Mesothelial cell of epicardium (in vitro differentiated cells): ENCODE measurements at regions not wholly inside any gene's neighbourhood (a gene's known extent, or its start where the extent isn't known, plus 50 kb on each side); places are given as distances from the start of the nearest gene placed in this dataset.

Experiments
- DNase-seq, 2 experiments: peaks; one replicate each; pipeline ENCODE4 v3.0.0; 2021; ENCODE audit warnings: low spot score in 2 of 2; ENCODE audit not compliant: unreplicated experiment in 2 of 2
- H3K27ac Mint-ChIP-seq: 2 replicates; pipeline ENCODE4 v1.8.0; 2021; ENCODE audit warnings: mixed read lengths
- H3K27me3 Mint-ChIP-seq: 2 replicates; pipeline ENCODE4 v1.8.0; 2021; ENCODE audit warnings: low read depth, mixed read lengths
- H3K36me3 Mint-ChIP-seq: 2 replicates; pipeline ENCODE4 v1.8.0; 2021; ENCODE audit warnings: mixed read lengths
- H3K4me1 Mint-ChIP-seq: 2 replicates; pipeline ENCODE4 v1.8.0; 2021; ENCODE audit warnings: mixed read lengths
- H3K4me3 Mint-ChIP-seq: 2 replicates; pipeline ENCODE4 v1.8.0; 2021; ENCODE audit warnings: mild to moderate bottlenecking, moderate library complexity, mixed read lengths
- H3K9me3 Mint-ChIP-seq: 2 replicates; pipeline ENCODE4 v1.8.0; 2021; ENCODE audit warnings: mixed read lengths
- TF ChIP-seq, protein P1 (sequence below): fragments of 200-600 bp; sonication (generic); IDR thresholded peaks from one replicate; pipeline ENCODE4 v1.5.0; 2021; ENCODE audit warnings: antibody characterized with exemption; ENCODE audit not compliant: unreplicated experiment

GRCh38 chr5:57396701-57397100 is 85.9 kb downstream of the ACTBL2 start:
- H3K9me3 Mint-ChIP-seq = peaks cover 30% of the 10 kb centered on the region
- TF ChIP-seq, protein P1, sequence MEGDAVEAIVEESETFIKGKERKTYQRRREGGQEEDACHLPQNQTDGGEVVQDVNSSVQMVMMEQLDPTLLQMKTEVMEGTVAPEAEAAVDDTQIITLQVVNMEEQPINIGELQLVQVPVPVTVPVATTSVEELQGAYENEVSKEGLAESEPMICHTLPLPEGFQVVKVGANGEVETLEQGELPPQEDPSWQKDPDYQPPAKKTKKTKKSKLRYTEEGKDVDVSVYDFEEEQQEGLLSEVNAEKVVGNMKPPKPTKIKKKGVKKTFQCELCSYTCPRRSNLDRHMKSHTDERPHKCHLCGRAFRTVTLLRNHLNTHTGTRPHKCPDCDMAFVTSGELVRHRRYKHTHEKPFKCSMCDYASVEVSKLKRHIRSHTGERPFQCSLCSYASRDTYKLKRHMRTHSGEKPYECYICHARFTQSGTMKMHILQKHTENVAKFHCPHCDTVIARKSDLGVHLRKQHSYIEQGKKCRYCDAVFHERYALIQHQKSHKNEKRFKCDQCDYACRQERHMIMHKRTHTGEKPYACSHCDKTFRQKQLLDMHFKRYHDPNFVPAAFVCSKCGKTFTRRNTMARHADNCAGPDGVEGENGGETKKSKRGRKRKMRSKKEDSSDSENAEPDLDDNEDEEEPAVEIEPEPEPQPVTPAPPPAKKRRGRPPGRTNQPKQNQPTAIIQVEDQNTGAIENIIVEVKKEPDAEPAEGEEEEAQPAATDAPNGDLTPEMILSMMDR = no peak
- H3K4me1 Mint-ChIP-seq = no peaks in the 10 kb centered on the region
- DNase-seq = no peak
- no peak overlapping the region for H3K27ac Mint-ChIP-seq
- H3K36me3 Mint-ChIP-seq = no peaks in the 10 kb centered on the region
- H3K27me3 Mint-ChIP-seq = no peaks in the 10 kb centered on the region
- H3K4me3 Mint-ChIP-seq = no peak overlapping the region

DNA sequence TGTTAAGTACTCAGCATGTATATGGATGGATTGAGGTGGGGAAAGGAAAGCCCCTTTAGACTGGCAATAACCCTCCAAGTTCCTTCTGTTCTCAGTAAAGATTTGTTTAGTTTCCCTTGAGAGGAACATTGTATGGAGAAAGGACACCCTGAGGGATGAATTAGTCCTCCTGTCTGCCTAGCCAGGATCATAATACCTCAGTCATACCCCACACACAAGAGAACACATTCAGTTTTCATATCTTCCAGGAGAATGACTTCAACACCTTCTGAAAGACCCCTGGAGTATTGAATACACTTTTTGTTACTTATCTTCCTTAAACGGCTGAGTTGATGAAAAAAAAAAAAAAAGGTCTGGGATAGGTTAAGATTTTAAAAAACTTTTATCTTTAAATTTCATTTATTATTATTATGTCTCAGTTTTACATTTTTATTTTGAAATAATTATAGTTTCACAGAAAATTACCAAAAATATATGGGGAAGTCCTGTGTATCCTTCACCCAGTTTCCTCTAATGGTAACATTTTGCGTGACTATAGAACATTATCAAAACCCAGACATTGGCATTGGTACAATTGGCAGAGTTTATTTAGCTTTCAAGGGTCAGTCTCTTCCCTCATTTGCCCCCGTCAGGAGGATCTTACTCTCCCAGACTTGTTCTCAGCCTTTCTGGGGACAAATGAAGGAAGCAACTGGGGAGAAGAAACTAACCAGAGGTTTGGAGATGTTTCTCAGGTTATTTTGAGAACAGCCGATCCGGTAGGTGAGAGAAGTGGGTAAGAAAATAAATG is 88.0 kb downstream of the ACTBL2 start:
- TF ChIP-seq, protein P1 = no peak
- Mint-ChIP-seq H3K36me3 (no peaks in the 10 kb centered on the region), H3K27ac (no peak overlapping the region)

DNA sequence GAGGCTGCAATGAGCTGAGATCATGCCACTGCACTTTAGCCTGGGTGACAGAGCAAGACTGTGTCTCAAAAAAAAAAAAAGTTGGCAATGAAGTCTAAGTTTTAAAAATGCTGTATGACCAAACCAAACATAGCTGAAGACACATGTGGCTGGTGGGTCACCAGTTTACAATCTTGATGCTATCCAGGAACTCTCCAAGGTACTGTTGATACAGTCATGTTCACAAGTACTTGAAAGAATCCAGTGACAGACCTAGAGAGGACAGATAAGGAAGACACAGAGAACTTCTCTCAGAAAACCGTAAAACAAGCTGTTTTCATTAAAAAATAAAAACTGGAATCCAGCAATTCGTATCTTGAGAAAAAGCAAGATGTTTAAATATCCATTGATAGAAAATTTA is 95.7 kb downstream of the ACTBL2 start:
- Mint-ChIP-seq H3K4me3 (no peak overlapping the region), H3K27ac (no peak overlapping the region), H3K27me3 (no peaks in the 10 kb centered on the region), H3K36me3 (no peaks in the 10 kb centered on the region), H3K9me3 (peaks cover 22% of the 10 kb centered on the region), H3K4me1 (peaks cover 9% of the 10 kb centered on the region)
- TF ChIP-seq, protein P1 = no peak
- no peak for DNase-seq

More for the DNA sequence above, 88.0 kb downstream of the ACTBL2 start:
- no peaks in the 10 kb centered on the region for H3K27me3 Mint-ChIP-seq
- no peak for DNase-seq
- no peaks in the 10 kb centered on the region for H3K4me1 Mint-ChIP-seq
- no peak overlapping the region for H3K4me3 Mint-ChIP-seq
- peaks cover 35% of the 10 kb centered on the region for H3K9me3 Mint-ChIP-seq

DNA sequence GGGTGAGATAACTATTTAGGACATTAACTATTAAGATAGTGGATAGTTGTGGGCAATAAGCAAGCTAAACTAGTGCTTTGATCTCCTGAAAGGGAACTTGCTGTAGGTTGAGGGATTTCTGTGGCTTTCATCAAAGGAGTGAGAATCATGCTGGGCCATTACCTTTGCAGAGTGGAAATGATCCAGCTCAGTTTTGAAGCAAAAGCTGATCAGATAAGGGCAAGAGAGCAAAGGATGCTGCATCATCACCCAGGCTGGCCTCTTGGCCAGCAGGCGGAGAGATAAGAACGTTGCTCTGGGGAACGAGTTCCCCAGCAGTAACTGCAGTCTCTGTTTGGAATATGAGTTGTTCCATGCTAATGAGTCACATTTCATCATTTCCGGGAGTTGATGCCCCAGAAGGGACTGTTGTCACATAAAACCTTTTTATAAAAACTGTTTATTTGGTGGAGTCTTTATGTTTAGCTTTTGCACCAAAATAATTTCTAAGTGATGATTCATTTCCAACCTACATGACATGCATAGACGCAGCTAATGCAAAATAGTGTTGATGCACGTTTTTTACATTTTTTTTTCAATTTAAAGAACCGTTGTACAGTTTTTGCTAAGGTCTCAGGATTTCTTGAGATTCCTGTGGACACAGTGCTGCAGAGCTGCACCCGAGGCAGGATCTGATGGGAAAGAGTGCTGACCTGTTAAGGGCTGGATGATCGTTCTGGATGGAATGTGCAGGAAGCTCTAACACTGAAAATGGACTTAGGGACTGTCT is 99.3 kb downstream of the ACTBL2 start:
- TF ChIP-seq, protein P1 = no peak

DNA sequence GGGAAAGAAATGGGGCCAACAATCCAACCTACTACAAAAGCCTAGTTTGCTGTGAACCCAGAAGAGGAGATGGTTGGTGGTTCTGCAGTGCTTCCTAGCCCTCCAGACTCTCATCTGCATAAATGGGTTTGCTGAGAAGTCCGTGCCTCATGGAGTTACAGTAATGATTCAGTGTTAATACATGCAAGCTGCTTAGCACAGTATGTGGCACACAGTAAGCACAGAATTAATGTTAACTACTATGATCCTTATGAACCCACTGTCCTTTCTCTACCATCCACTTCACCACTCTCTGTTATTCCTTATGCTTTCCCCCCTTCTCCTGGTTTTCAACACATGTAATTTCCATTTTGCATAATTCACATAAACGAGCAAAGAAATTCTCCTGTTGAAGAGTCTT is 100.0 kb downstream of the ACTBL2 start:
- Mint-ChIP-seq H3K9me3 (peaks cover 4% of the 10 kb centered on the region), H3K27ac (no peak overlapping the region), H3K4me1 (peaks cover 9% of the 10 kb centered on the region)

More for the DNA sequence above, 99.3 kb downstream of the ACTBL2 start:
- Mint-ChIP-seq H3K36me3 (no peaks in the 10 kb centered on the region), H3K9me3 (peaks cover 4% of the 10 kb centered on the region), H3K4me1 (peaks cover 9% of the 10 kb centered on the region), H3K4me3 (peak overlapping the region; percentile 36), H3K27me3 (no peaks in the 10 kb centered on the region), H3K27ac (peak overlapping the region; percentile 78)
- no peak for DNase-seq

More for the DNA sequence above, 100.0 kb downstream of the ACTBL2 start:
- DNase-seq = no peak
- H3K36me3 Mint-ChIP-seq = no peaks in the 10 kb centered on the region
- H3K4me3 Mint-ChIP-seq = no peak overlapping the region
- H3K27me3 Mint-ChIP-seq = no peaks in the 10 kb centered on the region
- TF ChIP-seq, protein P1 = no peak
